ENCODE measurements at regions not wholly inside any gene's neighbourhood (a gene's known extent, or its start where the extent isn't known, plus 50 kb on each side); places are given as distances from the start of the nearest gene placed in this dataset.

DNA sequence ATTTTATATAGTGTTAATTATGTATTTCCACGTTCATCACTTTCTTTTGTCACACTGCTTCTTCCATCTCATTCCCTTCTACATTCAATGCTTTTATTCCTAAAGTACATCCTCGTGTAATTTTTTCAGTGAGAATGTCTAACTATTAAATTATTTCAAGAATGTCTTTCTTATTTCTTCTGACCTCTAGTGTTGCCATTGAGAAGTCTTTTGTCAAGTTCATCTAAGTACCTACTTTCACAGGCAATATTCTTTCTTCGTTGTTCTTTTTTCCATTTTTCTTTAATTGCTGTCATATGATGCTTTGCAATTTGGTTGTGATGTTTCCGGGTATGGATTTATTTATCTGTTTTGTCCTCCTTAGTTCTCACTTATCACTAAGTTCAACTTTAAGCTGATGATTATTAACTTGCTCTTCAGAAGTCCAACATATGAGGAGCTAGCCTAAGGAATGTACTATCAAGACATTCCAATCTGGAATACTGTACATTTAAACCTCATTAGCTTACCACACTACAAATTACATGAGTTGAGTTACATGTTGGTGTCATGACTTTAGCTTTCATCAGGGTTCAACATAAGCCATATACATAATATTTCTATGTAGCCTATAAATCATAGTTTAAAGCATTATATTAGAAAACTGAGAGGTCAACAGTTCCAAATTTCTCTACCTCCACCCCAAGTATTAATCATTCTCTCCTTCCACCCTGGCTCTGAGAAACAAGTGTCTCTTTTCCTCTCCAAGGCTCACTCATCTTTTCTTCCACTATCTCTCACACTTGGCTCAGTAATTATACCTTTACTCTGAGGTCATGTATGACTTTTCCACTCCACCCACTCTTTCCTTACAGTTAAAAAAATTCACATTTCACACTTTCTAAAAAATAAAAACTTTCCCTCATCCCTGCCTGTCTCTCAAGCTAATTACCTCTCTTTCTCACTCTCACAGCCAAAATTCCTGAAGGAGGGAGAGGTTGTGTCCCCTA is 81.5 kb downstream of the COX18 start:
- TF ChIP-seq, protein P1, sequence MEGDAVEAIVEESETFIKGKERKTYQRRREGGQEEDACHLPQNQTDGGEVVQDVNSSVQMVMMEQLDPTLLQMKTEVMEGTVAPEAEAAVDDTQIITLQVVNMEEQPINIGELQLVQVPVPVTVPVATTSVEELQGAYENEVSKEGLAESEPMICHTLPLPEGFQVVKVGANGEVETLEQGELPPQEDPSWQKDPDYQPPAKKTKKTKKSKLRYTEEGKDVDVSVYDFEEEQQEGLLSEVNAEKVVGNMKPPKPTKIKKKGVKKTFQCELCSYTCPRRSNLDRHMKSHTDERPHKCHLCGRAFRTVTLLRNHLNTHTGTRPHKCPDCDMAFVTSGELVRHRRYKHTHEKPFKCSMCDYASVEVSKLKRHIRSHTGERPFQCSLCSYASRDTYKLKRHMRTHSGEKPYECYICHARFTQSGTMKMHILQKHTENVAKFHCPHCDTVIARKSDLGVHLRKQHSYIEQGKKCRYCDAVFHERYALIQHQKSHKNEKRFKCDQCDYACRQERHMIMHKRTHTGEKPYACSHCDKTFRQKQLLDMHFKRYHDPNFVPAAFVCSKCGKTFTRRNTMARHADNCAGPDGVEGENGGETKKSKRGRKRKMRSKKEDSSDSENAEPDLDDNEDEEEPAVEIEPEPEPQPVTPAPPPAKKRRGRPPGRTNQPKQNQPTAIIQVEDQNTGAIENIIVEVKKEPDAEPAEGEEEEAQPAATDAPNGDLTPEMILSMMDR (IDR thresholded peaks at IDR 0.05; ENCODE audit: extremely low read depth in 1 of 2, insufficient read depth in 1 of 2, low read depth in 1 of 2, low read length in 2 of 2): no peak
- TF ChIP-seq POLR2A (IDR thresholded peaks at IDR 0.05; ENCODE audit: low read depth, low read length): no peak
- no peak for TF ChIP-seq POLR2AphosphoS5 (IDR thresholded peaks at IDR 0.05; ENCODE audit: insufficient read depth, low read depth, low read length)
- TF ChIP-seq JUN (IDR thresholded peaks at IDR 0.05; ENCODE audit: borderline replicate concordance, insufficient read depth, insufficient read length, low read depth): no peak
- TF ChIP-seq EZH2 (IDR thresholded peaks at IDR 0.05; ENCODE audit: borderline replicate concordance, low read depth, low read length, severe bottlenecking): no peak
- no peak for TF ChIP-seq FOS (IDR thresholded peaks at IDR 0.05; ENCODE audit: borderline replicate concordance, insufficient read depth, low read length)
- no peak for TF ChIP-seq GATA2 (IDR thresholded peaks at IDR 0.05; ENCODE audit: insufficient read depth, insufficient read length, low read depth, low read length)
